Hematopoietic multipotent progenitor cell treated with erythropoietin and hydrocortisone succinate and interleukin-3 and kit ligand, for 4 days (in vitro differentiated cells): ENCODE measurements at regions not wholly inside any gene's neighbourhood (a gene's known extent, or its start where the extent isn't known, plus 50 kb on each side); places are given as distances from the start of the nearest gene placed in this dataset.

Source experiments
- DNase-seq: peaks from one replicate; pipeline ENCODE4 v3.0.0-alpha.2; 2015

GRCh38 chr14:101048766-101049165 lies 145.2 kb upstream of the RTL1 start:
- no peak for DNase-seq

GRCh38 chr14:101049511-101049910 lies 146.0 kb upstream of the RTL1 start:
- DNase-seq, result no peak

- no peak for DNase-seq
Observed at GRCh38 chr14:101049942-101050341, 146.4 kb upstream of the RTL1 start.

GRCh38 chr14:101050901-101051490 lies 147.5 kb upstream of the RTL1 start:
- DNase-seq, result no peak

- DNase-seq, result no peak
Observed at GRCh38 chr14:101054671-101055070, 151.1 kb upstream of the RTL1 start.

- DNase-seq, result no peak
Observed at GRCh38 chr14:101055106-101055662, 151.7 kb upstream of the RTL1 start.

- DNase-seq, result no peak
Observed at GRCh38 chr14:101055776-101056374, 152.4 kb upstream of the RTL1 start.

- DNase-seq, result peak; percentile 14
Observed at GRCh38 chr14:101056446-101056845, 152.9 kb upstream of the RTL1 start.

GRCh38 chr14:101057394-101057793 lies 153.9 kb upstream of the RTL1 start:
- no peak for DNase-seq

- no peak for DNase-seq
Observed at GRCh38 chr14:101058571-101058970, 155.0 kb upstream of the RTL1 start.

- no peak for DNase-seq
Observed at GRCh38 chr14:101060171-101060601, 156.7 kb upstream of the RTL1 start.

- no peak for DNase-seq
Observed at GRCh38 chr14:101061411-101062064, 158.0 kb upstream of the RTL1 start.

- DNase-seq, result no peak
Observed at GRCh38 chr14:101062065-101062450, 158.5 kb upstream of the RTL1 start.

GRCh38 chr14:101062601-101063000 lies 159.1 kb upstream of the RTL1 start:
- DNase-seq, result no peak

- DNase-seq, result no peak
Observed at GRCh38 chr14:101063121-101063520, 159.6 kb upstream of the RTL1 start.

GRCh38 chr14:101064121-101064661 lies 160.7 kb upstream of the RTL1 start:
- no peak for DNase-seq

- no peak for DNase-seq
Observed at GRCh38 chr14:101064718-101065117, 161.2 kb upstream of the RTL1 start.

GRCh38 chr14:101065246-101065645 lies 161.7 kb upstream of the RTL1 start:
- DNase-seq, result no peak

GRCh38 chr14:101065696-101066694 lies 162.5 kb upstream of the RTL1 start:
- DNase-seq, result no peak

GRCh38 chr14:101066826-101067510 lies 163.4 kb upstream of the RTL1 start:
- DNase-seq, result no peak

GRCh38 chr14:101068313-101069227 lies 165.0 kb upstream of the RTL1 start:
- DNase-seq, result peak; percentile 14
